ENCODE measurements at regions not wholly inside any gene's neighbourhood (a gene's known extent, or its start where the extent isn't known, plus 50 kb on each side); places are given as distances from the start of the nearest gene placed in this dataset.

DNA sequence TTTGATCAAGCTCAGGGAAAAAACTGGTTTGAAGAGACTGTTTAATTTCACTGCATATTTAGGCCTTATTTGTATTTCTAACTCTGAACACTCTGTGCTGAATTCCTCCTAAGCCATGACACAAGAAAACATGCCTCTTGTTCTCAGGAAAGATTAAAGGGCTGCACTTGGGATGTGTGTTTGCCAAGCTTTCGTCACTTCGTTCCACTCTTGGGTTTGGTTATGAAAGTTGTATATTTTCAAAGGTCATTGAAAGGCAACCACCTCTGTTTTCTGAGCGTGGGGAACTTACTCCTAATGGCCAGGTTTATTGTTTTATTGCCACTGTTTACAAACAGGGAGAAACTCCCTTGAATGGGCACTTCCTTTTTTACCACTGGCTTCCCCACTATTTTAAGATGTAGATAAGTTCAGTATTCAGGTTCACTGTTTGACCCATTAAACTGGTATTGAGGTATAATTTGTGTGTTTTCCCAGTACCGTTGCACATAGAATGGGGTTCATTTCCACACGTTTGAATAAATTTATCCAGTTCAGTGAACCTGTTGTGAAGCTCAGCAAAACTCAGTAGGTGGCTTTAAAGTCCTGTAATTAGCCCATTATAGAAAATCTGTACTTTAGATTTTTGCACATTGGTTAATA, 65.3 kb downstream of the NKX2-1 start:
- Histone ChIP-seq H3K9me3 (ENCODE audit: low read depth, low read length, poor library complexity, severe bottlenecking) (no peaks in the 10 kb centered on the region), H3K27ac (ENCODE audit: low read depth, low read length, poor library complexity, severe bottlenecking) (no peak overlapping the region), H3K27me3 (replicated peaks; ENCODE audit: insufficient read depth, low read depth, low read length, poor library complexity) (no peaks in the 10 kb centered on the region), H3K4me1 (ENCODE audit: insufficient read depth, low read length, poor library complexity, severe bottlenecking) (no peaks in the 10 kb centered on the region), H3K4me3 (ENCODE audit: low read depth, low read length, poor library complexity, severe bottlenecking) (no peak overlapping the region), H3K36me3 (ENCODE audit: insufficient read depth, low read length, poor library complexity, severe bottlenecking) (no peaks in the 10 kb centered on the region)
- ChIA-PET POLR2A (ENCODE audit: low non-redundant PET) (no interaction called here), CTCF (no interaction called here)
- DNase-seq (ENCODE audit: low spot score) = no peak
- intact Hi-C loops (cut with micrococcal nuclease; ENCODE audit: unreplicated experiment) = no loop called here
- TF ChIP-seq CTCF (conservative IDR thresholded peaks at IDR 0.05; ENCODE audit: low read depth, low read length) = no peak
- no peak for TF ChIP-seq EZH2 (IDR thresholded peaks at IDR 0.05; ENCODE audit: borderline replicate concordance, low read depth, low read length, poor library complexity, severe bottlenecking)
- no TSS peak for BruUV-seq (replicated peaks)

DNA sequence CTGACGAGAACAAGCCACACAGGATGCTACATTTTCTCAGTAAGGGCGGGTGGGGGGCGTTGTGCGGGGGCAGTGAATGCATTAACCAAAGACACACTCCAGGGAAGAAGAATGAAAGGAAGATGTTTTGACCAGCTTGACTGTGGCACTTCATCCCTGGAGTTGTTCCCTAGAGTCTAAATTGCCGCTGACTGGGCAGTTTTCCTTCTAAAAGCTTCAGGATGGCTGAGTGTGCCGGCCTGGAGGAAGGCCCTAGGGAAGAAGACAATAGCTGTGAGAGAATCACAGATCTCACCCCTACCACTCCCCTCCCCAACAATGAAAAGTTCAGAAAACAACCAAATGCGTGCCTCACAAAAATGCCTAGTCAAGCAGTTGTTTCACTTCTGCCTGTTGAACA, 67.2 kb downstream of the NKX2-1 start:
- TF ChIP-seq EZH2 (IDR thresholded peaks at IDR 0.05; ENCODE audit: borderline replicate concordance, low read depth, low read length, poor library complexity, severe bottlenecking) (no peak), CTCF (conservative IDR thresholded peaks at IDR 0.05; ENCODE audit: low read depth, low read length) (no peak)
- POLR2A ChIA-PET (ENCODE audit: low non-redundant PET) = no interaction called here
- intact Hi-C loops (cut with micrococcal nuclease; ENCODE audit: unreplicated experiment) = no loop called here

DNA sequence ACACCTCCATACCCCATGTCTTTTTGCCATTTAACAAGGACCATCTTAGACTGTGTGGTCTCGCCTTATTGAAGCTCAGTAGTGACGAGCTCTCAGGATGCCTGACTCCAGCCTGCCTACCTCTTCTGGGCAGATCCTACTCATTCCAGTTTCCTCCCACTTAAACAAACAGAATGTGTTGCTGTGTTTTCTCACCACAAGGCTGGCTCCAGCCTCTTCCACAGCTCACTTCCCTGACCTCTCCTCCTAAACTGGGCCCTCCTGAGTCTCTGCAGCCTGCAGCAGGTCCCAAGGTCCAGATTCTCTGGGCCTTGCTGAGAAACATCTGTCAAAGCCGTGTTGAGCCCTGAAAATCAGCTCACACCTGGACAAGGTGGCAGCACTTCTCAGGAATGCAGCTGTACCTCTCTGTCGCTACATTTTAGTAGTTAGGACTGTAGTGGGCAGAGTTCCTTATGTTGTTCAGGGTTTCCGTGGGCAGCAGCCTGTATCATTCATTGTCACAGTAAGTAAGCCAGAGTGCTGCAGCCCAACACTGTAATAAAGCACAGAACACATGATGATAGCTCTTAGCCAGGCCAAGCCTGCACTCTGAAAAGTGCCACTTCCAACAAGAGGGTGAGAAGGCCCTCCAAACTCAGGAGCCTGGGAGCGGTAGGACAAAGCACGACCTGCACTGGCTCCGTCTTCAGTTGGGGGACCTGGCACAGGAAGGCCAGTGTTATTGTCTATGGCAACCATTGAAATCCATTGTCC, 68.5 kb downstream of the NKX2-1 start:
- no TSS peak for BruUV-seq (replicated peaks)
- no peak for DNase-seq (ENCODE audit: low spot score)
- Histone ChIP-seq H3K27me3 (replicated peaks; ENCODE audit: insufficient read depth, low read depth, low read length, poor library complexity) (peaks cover 10% of the 10 kb centered on the region), H3K9me3 (ENCODE audit: low read depth, low read length, poor library complexity, severe bottlenecking) (no peaks in the 10 kb centered on the region), H3K36me3 (ENCODE audit: insufficient read depth, low read length, poor library complexity, severe bottlenecking) (no peaks in the 10 kb centered on the region), H3K4me3 (ENCODE audit: low read depth, low read length, poor library complexity, severe bottlenecking) (no peak overlapping the region), H3K27ac (ENCODE audit: low read depth, low read length, poor library complexity, severe bottlenecking) (no peak overlapping the region), H3K4me1 (ENCODE audit: insufficient read depth, low read length, poor library complexity, severe bottlenecking) (no peaks in the 10 kb centered on the region)
- ChIA-PET CTCF (no interaction called here), POLR2A (ENCODE audit: low non-redundant PET) (no interaction called here)
- intact Hi-C loops (cut with micrococcal nuclease; ENCODE audit: unreplicated experiment) = no loop called here
- TF ChIP-seq EZH2 (IDR thresholded peaks at IDR 0.05; ENCODE audit: borderline replicate concordance, low read depth, low read length, poor library complexity, severe bottlenecking) (no peak), CTCF (conservative IDR thresholded peaks at IDR 0.05; ENCODE audit: low read depth, low read length) (no peak)

More for the DNA sequence above, 67.2 kb downstream of the NKX2-1 start:
- no peaks in the 10 kb centered on the region for H3K27me3 ChIP-seq (replicated peaks; ENCODE audit: insufficient read depth, low read depth, low read length, poor library complexity)
- BruUV-seq (replicated peaks) = no TSS peak
- H3K9me3 ChIP-seq (ENCODE audit: low read depth, low read length, poor library complexity, severe bottlenecking) = no peaks in the 10 kb centered on the region
- CTCF ChIA-PET = interaction anchor here (0.7 kb wide), 1 partner anchor 692 kb away, joined by 3 read pairs; no protein-coding TSS in a partner anchor
- no peaks in the 10 kb centered on the region for H3K4me1 ChIP-seq (ENCODE audit: insufficient read depth, low read length, poor library complexity, severe bottlenecking)
- no peaks in the 10 kb centered on the region for H3K36me3 ChIP-seq (ENCODE audit: insufficient read depth, low read length, poor library complexity, severe bottlenecking)
- H3K27ac ChIP-seq (ENCODE audit: low read depth, low read length, poor library complexity, severe bottlenecking) = no peak overlapping the region
- no peak overlapping the region for H3K4me3 ChIP-seq (ENCODE audit: low read depth, low read length, poor library complexity, severe bottlenecking)
- DNase-seq (ENCODE audit: low spot score) = no peak
